ENCODE measurements at regions not wholly inside any gene's neighbourhood (a gene's known extent, or its start where the extent isn't known, plus 50 kb on each side); places are given as distances from the start of the nearest gene placed in this dataset.

DNA sequence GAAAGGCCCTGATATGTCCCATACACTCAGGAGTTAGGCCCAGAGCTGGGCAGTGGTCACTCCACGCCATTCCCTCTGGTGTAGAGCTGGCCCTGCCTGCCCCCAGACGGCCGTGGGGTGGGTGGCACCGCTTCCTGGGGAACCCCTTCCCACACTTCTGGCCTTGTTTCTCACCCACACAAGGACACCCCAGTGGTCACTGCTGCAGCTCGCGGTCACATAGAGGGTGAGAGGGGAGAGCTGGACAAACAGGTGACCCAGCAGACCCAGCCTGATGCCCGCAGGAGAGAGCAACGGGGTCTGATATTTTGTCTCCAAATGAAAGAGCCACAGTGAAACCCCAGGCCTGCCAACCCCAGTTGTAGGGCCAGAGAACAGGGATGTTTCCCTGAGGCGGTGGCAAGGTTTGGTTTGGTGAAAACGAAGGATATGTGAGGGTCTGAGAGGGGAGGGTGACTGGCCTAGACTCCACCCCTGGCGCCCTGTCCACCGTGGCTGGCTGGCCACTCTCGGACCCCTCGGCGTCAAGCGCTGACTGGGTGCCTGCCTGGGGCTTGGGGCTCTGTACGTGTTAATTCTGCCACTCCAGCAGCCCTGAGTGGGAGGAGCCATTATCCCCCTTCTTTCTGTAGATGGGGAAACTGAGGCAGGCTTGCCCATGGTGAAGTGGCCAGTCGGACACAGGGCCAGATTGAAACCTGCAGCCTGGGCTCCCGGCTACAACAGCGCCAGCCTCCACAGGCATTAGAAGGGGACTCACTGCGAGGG is 71.0 kb upstream of the PPARA start:
- TF ChIP-seq POLR2A (IDR thresholded peaks at IDR 0.05; ENCODE audit: low read depth, low read length) = no peak
- FAIRE-seq = no peak
- DNase-seq (ENCODE audit: insufficient read length, low spot score) = no peak

- DNase-seq (ENCODE audit: insufficient read length, low spot score) (no peak), FAIRE-seq (no peak)
These were observed 70.2 kb upstream of the PPARA start for GRCh38 chr22:46079861-46080821.

GRCh38 chr22:46081036-46081830 is 69.1 kb upstream of the PPARA start:
- no peak for TF ChIP-seq POLR2A (IDR thresholded peaks at IDR 0.05; ENCODE audit: low read depth, low read length)
- DNase-seq (ENCODE audit: insufficient read length, low spot score) (no peak), FAIRE-seq (no peak)

More at GRCh38 chr22:46079861-46080821, 70.2 kb upstream of the PPARA start:
- TF ChIP-seq POLR2A (IDR thresholded peaks at IDR 0.05; ENCODE audit: low read depth, low read length) = peak; percentile 52

GRCh38 chr22:46081831-46082210 is 68.5 kb upstream of the PPARA start:
- FAIRE-seq (no peak), DNase-seq (ENCODE audit: insufficient read length, low spot score) (no peak)
- no peak for TF ChIP-seq POLR2A (IDR thresholded peaks at IDR 0.05; ENCODE audit: low read depth, low read length)

DNA sequence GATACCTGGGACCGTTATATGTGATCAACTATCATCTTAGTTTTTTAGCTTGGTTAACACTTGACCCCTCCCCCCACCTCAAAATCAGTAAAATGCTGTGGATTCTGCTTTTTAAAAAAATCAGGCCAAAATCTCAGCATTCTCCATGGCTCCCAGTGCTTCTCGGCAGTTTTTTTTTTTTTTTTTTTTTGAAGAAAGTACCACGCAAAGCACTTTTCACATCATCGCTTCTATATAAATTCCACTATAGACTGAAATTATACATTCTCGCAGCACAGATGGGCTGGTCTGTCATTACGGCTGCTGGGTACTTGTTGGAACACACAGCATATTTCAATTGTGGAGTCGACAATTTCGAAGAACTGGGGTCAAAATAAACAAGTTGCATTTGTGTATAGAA is 67.7 kb upstream of the PPARA start:
- DNase-seq (ENCODE audit: insufficient read length, low spot score) (no peak), FAIRE-seq (no peak)
- no peak for TF ChIP-seq POLR2A (IDR thresholded peaks at IDR 0.05; ENCODE audit: low read depth, low read length)

GRCh38 chr22:46083383-46084350 is 66.7 kb upstream of the PPARA start:
- FAIRE-seq = no peak
- TF ChIP-seq POLR2A (IDR thresholded peaks at IDR 0.05; ENCODE audit: low read depth, low read length) = no peak
- no peak for DNase-seq (ENCODE audit: insufficient read length, low spot score)

- no peak for TF ChIP-seq POLR2A (IDR thresholded peaks at IDR 0.05; ENCODE audit: low read depth, low read length)
- DNase-seq (ENCODE audit: insufficient read length, low spot score) (no peak), FAIRE-seq (no peak)
These were observed 66.0 kb upstream of the PPARA start for GRCh38 chr22:46084376-46084775.

- TF ChIP-seq POLR2A (IDR thresholded peaks at IDR 0.05; ENCODE audit: low read depth, low read length) = peak; percentile 33; the same call in 1 of the 2 replicates
- DNase-seq (ENCODE audit: insufficient read length, low spot score) (no peak), FAIRE-seq (no peak)
These were observed 65.1 kb upstream of the PPARA start for GRCh38 chr22:46084943-46085827.

GRCh38 chr22:46085828-46086576 is 64.3 kb upstream of the PPARA start:
- FAIRE-seq (no peak), DNase-seq (ENCODE audit: insufficient read length, low spot score) (peak; percentile 60)
- peak; percentile 25; the same call in 1 of the 2 replicates for TF ChIP-seq POLR2A (IDR thresholded peaks at IDR 0.05; ENCODE audit: low read depth, low read length)

GRCh38 chr22:46086577-46087335 is 63.6 kb upstream of the PPARA start:
- no peak for FAIRE-seq
- no peak for TF ChIP-seq POLR2A (IDR thresholded peaks at IDR 0.05; ENCODE audit: low read depth, low read length)
- no peak for DNase-seq (ENCODE audit: insufficient read length, low spot score)

DNA sequence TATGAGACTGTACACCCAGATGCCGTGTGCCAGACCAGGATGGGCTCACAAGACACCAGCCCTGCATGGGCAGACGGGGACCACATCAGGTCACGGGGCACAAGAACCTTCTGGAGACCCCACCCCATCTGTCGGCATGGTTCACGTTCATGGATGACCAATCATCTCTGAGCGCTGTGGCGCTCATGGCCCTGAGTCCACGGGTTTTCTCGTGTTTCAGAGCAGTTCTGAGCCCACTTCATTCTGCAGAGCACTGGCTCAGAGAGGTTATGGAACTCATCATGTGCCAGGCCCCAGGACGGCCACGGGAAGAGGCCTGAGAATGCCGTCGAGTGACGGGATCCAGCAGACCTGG is 63.0 kb upstream of the PPARA start:
- no peak for FAIRE-seq

More for the DNA sequence above, 63.0 kb upstream of the PPARA start:
- DNase-seq (ENCODE audit: insufficient read length, low spot score) = no peak
- no peak for TF ChIP-seq POLR2A (IDR thresholded peaks at IDR 0.05; ENCODE audit: low read depth, low read length)
